GM23338 (cell line): ENCODE measurements at regions not wholly inside any gene's neighbourhood (a gene's known extent, or its start where the extent isn't known, plus 50 kb on each side); places are given as distances from the start of the nearest gene placed in this dataset.

Experiments used
- ATAC-seq: fragments of 200-7000 bp; cut with Tn5 transposase; 3 replicates; pipeline ENCODE4 v1.9.1; 2020
- DNase-seq: peaks from one replicate; pipeline ENCODE4 v3.0.0-alpha.2; 2015; ENCODE audit warnings: low spot score
- H2AFZ ChIP-seq: fragments of 200-600 bp; sonication (generic); 2 replicates; pipeline ENCODE4 v1.8.0; 2016; ENCODE audit warnings: antibody characterized with exemption, mild to moderate bottlenecking, moderate library complexity
- H3F3A ChIP-seq: fragments of 200-600 bp; sonication (generic); replicated peaks from 2 replicates; pipeline ENCODE4 v1.8.0; 2017; ENCODE audit warnings: antibody characterized with exemption, mixed run types, low read depth
- H3K27ac ChIP-seq: fragments of 200-600 bp; sonication (generic); 2 replicates; pipeline ENCODE4 v1.6.1; 2016; ENCODE audit warnings: low read depth
- H3K27me3 ChIP-seq: fragments of 200-600 bp; sonication (generic); 2 replicates; pipeline ENCODE4 v1.8.0; 2016; ENCODE audit warnings: mild to moderate bottlenecking, mixed run types, moderate library complexity; ENCODE audit not compliant: insufficient read depth
- H3K36me3 ChIP-seq: fragments of 200-600 bp; sonication (generic); 2 replicates; pipeline ENCODE4 v1.8.0; 2016; ENCODE audit warnings: mild to moderate bottlenecking; ENCODE audit not compliant: insufficient read depth
- H3K4me1 ChIP-seq: fragments of 200-600 bp; sonication (generic); 2 replicates; pipeline ENCODE4 v1.8.0; 2016; ENCODE audit warnings: mild to moderate bottlenecking, moderate library complexity; ENCODE audit not compliant: insufficient read depth
- H3K4me2 ChIP-seq: fragments of 200-600 bp; sonication (generic); 2 replicates; pipeline ENCODE4 v1.7.1; 2017; ENCODE audit warnings: mixed run types
- H3K4me3 ChIP-seq: fragments of 200-600 bp; sonication (generic); 2 replicates; pipeline ENCODE4 v1.6.1; 2016; ENCODE audit warnings: mixed run types
- H3K79me2 ChIP-seq: fragments of 200-600 bp; sonication (generic); replicated peaks from 2 replicates; pipeline ENCODE4 v1.8.0; 2017; ENCODE audit warnings: mild to moderate bottlenecking; ENCODE audit not compliant: insufficient read depth
- H3K9me2 ChIP-seq: fragments of 200-600 bp; sonication (generic); 2 replicates; pipeline ENCODE4 v1.8.0; 2017; ENCODE audit not compliant: insufficient read depth
- H4K20me1 ChIP-seq: fragments of 200-600 bp; sonication (generic); replicated peaks from 2 replicates; pipeline ENCODE4 v1.8.0; 2017; ENCODE audit warnings: mild to moderate bottlenecking; ENCODE audit not compliant: insufficient read depth
- H3K27ac Mint-ChIP-seq: 2 replicates; pipeline ENCODE4 v1.8.0; 2020; ENCODE audit warnings: inconsistent platforms, mild to moderate bottlenecking, moderate library complexity, mixed read lengths
- H3K27me3 Mint-ChIP-seq: 3 replicates; pipeline ENCODE4 v1.8.0; 2022; ENCODE audit warnings: low read depth, mild to moderate bottlenecking, moderate library complexity, mixed read lengths, inconsistent platforms; ENCODE audit not compliant: insufficient read depth, poor library complexity
- H3K36me3 Mint-ChIP-seq: 3 replicates; pipeline ENCODE4 v1.8.0; 2021; ENCODE audit warnings: low read depth, mild to moderate bottlenecking, inconsistent platforms, moderate library complexity, mixed read lengths
- H3K4me1 Mint-ChIP-seq: 3 replicates; pipeline ENCODE4 v1.8.0; 2020; ENCODE audit warnings: mild to moderate bottlenecking, inconsistent platforms, mixed read lengths
- H3K4me3 Mint-ChIP-seq: 3 replicates; pipeline ENCODE4 v1.8.0; 2021; ENCODE audit warnings: moderate library complexity, mild to moderate bottlenecking, inconsistent platforms, mixed read lengths
- H3K9me3 Mint-ChIP-seq: 3 replicates; pipeline ENCODE4 v1.8.0; 2020; ENCODE audit warnings: moderate library complexity, mild to moderate bottlenecking, inconsistent platforms, mixed read lengths
- CREB1 ChIP-seq: fragments of 250-450 bp; sonication (Bioruptor Pico); IDR thresholded peaks from 2 replicates; pipeline ENCODE4 v1.5.0; 2020; ENCODE audit warnings: low read depth, mild to moderate bottlenecking, moderate library complexity
- CTCF ChIP-seq, 2 experiments: fragments of 200-600 bp in 1 of 2; sonication (generic) in 1 of 2; conservative IDR thresholded peaks; 2 replicates each; pipeline versions ENCODE4 v1.5.1 to v1.6.1; 2016 to 2017; ENCODE audit warnings: antibody characterized with exemption in 2 of 2, low read depth in 2 of 2, mild to moderate bottlenecking in 2 of 2, moderate library complexity in 1 of 2
- ETS1 ChIP-seq: IDR thresholded peaks from 2 replicates; pipeline ENCODE4 v1.6.1; 2016; ENCODE audit warnings: antibody characterized with exemption
- EZH2 ChIP-seq: fragments of 200-600 bp; sonication (generic); IDR thresholded peaks from one replicate; pipeline ENCODE4 v1.8.0; 2017; ENCODE audit warnings: antibody characterized with exemption, mild to moderate bottlenecking, low read depth; ENCODE audit not compliant: unreplicated experiment
- EZH2phosphoT487 ChIP-seq: fragments of 200-600 bp; sonication (generic); IDR thresholded peaks from one replicate; pipeline ENCODE4 v1.8.1; 2018; ENCODE audit warnings: antibody characterized with exemption; ENCODE audit not compliant: unreplicated experiment
- JUNB ChIP-seq: IDR thresholded peaks from one replicate; pipeline ENCODE4 v1.6.1; 2016; ENCODE audit warnings: antibody characterized with exemption; ENCODE audit not compliant: unreplicated experiment
- NANOG ChIP-seq: IDR thresholded peaks from 2 replicates; pipeline ENCODE4 v1.6.1; 2016; ENCODE audit warnings: antibody characterized with exemption, borderline replicate concordance
- POLR2AphosphoS5 ChIP-seq: IDR thresholded peaks from 2 replicates; pipeline ENCODE4 v1.6.1; 2016; ENCODE audit warnings: antibody characterized with exemption, low read depth
- REST ChIP-seq: IDR thresholded peaks from one replicate; pipeline ENCODE4 v1.6.1; 2018; ENCODE audit warnings: antibody characterized with exemption; ENCODE audit not compliant: unreplicated experiment
- STAT1 ChIP-seq: IDR thresholded peaks from one replicate; pipeline ENCODE4 v1.6.1; 2016; ENCODE audit warnings: antibody characterized with exemption; ENCODE audit not compliant: unreplicated experiment
- ZNF114 ChIP-seq: fragments of 250-450 bp; sonication (Bioruptor Pico); IDR thresholded peaks from 2 replicates; pipeline ENCODE4 v1.5.0; 2020; ENCODE audit warnings: mild to moderate bottlenecking, moderate library complexity
- ZNF331 ChIP-seq: fragments of 250-450 bp; sonication (Bioruptor Pico); IDR thresholded peaks from 2 replicates; pipeline ENCODE4 v1.5.0; 2020; ENCODE audit warnings: low read depth, mild to moderate bottlenecking, moderate library complexity

- Mint-ChIP-seq H3K36me3 (no peaks in the 10 kb centered on the region), H3K27ac (no peak overlapping the region), H3K4me1 (peaks cover 3% of the 10 kb centered on the region; the same call in 2 of the 3 replicates), H3K4me3 (no peak overlapping the region), H3K27me3 (peaks cover 1% of the 10 kb centered on the region), H3K9me3 (no peaks in the 10 kb centered on the region)
- Histone ChIP-seq H2AFZ (no peak overlapping the region), H3K9me2 (no peaks in the 10 kb centered on the region), H3K27ac (no peak overlapping the region), H3K4me3 (no peak overlapping the region), H3F3A (no peaks in the 10 kb centered on the region), H3K27me3 (no peaks in the 10 kb centered on the region), H4K20me1 (no peaks in the 10 kb centered on the region), H3K36me3 (no peaks in the 10 kb centered on the region), H3K4me2 (no peak overlapping the region), H3K4me1 (no peaks in the 10 kb centered on the region; the same call in 1 of the 2 replicates), H3K79me2 (no peaks in the 10 kb centered on the region)
- ATAC-seq (no peak), DNase-seq (no peak)
- TF ChIP-seq EZH2 (no peak), REST (no peak), CTCF (conservative IDR thresholded peaks at IDR 0.05; ENCODE audit: low read depth in 2 of 2) (no peak), JUNB (no peak)
These were observed 637.2 kb upstream of the NUDT12 start for GRCh38 chr5:104199771-104200170.

GRCh38 chr5:104198156-104198555 is 635.6 kb upstream of the NUDT12 start:
- Mint-ChIP-seq H3K9me3 (no peaks in the 10 kb centered on the region; the same call in 2 of the 3 replicates), H3K27me3 (peaks cover 1% of the 10 kb centered on the region), H3K27ac (no peak overlapping the region), H3K4me1 (peaks cover 3% of the 10 kb centered on the region; the same call in 2 of the 3 replicates), H3K4me3 (no peak overlapping the region), H3K36me3 (no peaks in the 10 kb centered on the region)
- Histone ChIP-seq H3K9me2 (no peaks in the 10 kb centered on the region), H3F3A (no peaks in the 10 kb centered on the region), H3K27ac (no peak overlapping the region), H3K79me2 (no peaks in the 10 kb centered on the region), H3K4me1 (no peaks in the 10 kb centered on the region; the same call in 1 of the 2 replicates), H4K20me1 (no peaks in the 10 kb centered on the region), H2AFZ (no peak overlapping the region), H3K4me3 (no peak overlapping the region), H3K36me3 (no peaks in the 10 kb centered on the region), H3K27me3 (no peaks in the 10 kb centered on the region), H3K4me2 (no peak overlapping the region)
- DNase-seq (no peak), ATAC-seq (no peak)
- TF ChIP-seq ETS1: no peak
- TF ChIP-seq EZH2phosphoT487: no peak
- no peak for TF ChIP-seq CTCF (conservative IDR thresholded peaks at IDR 0.05; ENCODE audit: low read depth in 2 of 2)
- TF ChIP-seq ZNF114: no peak
- TF ChIP-seq JUNB: no peak
- TF ChIP-seq NANOG: no peak
- TF ChIP-seq ZNF331 (CRISPR knock-in tag): no peak
- TF ChIP-seq POLR2AphosphoS5: no peak
- no peak for TF ChIP-seq EZH2
- TF ChIP-seq STAT1: no peak
- no peak for TF ChIP-seq CREB1 (CRISPR knock-in tag)
- TF ChIP-seq REST: no peak
